OCI-LY3 (cell line): ENCODE measurements at regions not wholly inside any gene's neighbourhood (a gene's known extent, or its start where the extent isn't known, plus 50 kb on each side); places are given as distances from the start of the nearest gene placed in this dataset.
A peak's percentile ranks its signal among the peaks of the same experiment; 100 is the strongest.

Experiments
- H2AFZ ChIP-seq: fragments of 200-600, 300-600 bp; shearing (Covaris generic); 2 replicates; pipeline ENCODE4 v1.6.0; 2014; ENCODE audit warnings: antibody characterized with exemption, low read depth, low read length
- H3K27ac ChIP-seq: fragments of 200-600, 300-600 bp; sonication (generic); 2 replicates; pipeline ENCODE4 v1.5.1; 2014; ENCODE audit warnings: mild to moderate bottlenecking, low read length, moderate library complexity, mixed read lengths
- H3K27me3 ChIP-seq: fragments of 200-600, 300-600 bp; sonication (generic); 2 replicates; pipeline ENCODE4 v1.6.1; 2014; ENCODE audit warnings: low read depth, low read length, mixed read lengths
- H3K36me3 ChIP-seq: fragments of 200-600, 300-600 bp; sonication (generic); replicated peaks from 2 replicates; pipeline ENCODE3; 2014; ENCODE audit warnings: low read depth, low read length, mixed read lengths
- H3K4me1 ChIP-seq: fragments of 300-600, 200-600 bp; sonication (generic); 2 replicates; pipeline ENCODE4 v1.6.1; 2014; ENCODE audit warnings: low read length, mixed read lengths
- H3K4me2 ChIP-seq: fragments of 200-600, 300-600 bp; sonication (generic); 2 replicates; pipeline ENCODE4 v1.6.1; 2014; ENCODE audit warnings: low read length, mixed read lengths
- H3K4me3 ChIP-seq: fragments of 300-600, 200-600 bp; sonication (generic); 2 replicates; pipeline ENCODE4 v1.5.1; 2014; ENCODE audit warnings: antibody characterized with exemption, mild to moderate bottlenecking, low read length, moderate library complexity
- H3K79me2 ChIP-seq: fragments of 300-600, 200-600 bp; shearing (Covaris generic); 2 replicates; pipeline ENCODE4 v1.6.1; 2014; ENCODE audit warnings: mild to moderate bottlenecking, low read length, mixed read lengths
- H3K9ac ChIP-seq: fragments of 300-600, 200-600 bp; shearing (Covaris generic); 2 replicates; pipeline ENCODE4 v1.6.0; 2014; ENCODE audit warnings: mild to moderate bottlenecking, low read length, moderate library complexity
- H3K9me3 ChIP-seq: fragments of 200-600, 300-600 bp; shearing (Covaris generic); 2 replicates; pipeline ENCODE4 v1.6.1; 2014; ENCODE audit warnings: low read length, mixed read lengths; ENCODE audit not compliant: insufficient read depth
- H4K20me1 ChIP-seq: fragments of 200-600, 300-600 bp; sonication (generic); 2 replicates; pipeline ENCODE4 v1.6.1; 2016; ENCODE audit warnings: low read length, mixed read lengths; ENCODE audit not compliant: insufficient read depth
- CTCF ChIP-seq: fragments of 200-600, 300-600 bp; sonication (generic); IDR thresholded peaks from 2 replicates; pipeline ENCODE4 v1.5.1; 2014; ENCODE audit warnings: antibody characterized with exemption, low read length, low read depth
- EZH2phosphoT487 ChIP-seq: fragments of 200-600 bp; shearing (Covaris generic); IDR thresholded peaks from 2 replicates; pipeline ENCODE4 v1.6.1; 2018; ENCODE audit warnings: antibody characterized with exemption, mixed run types, low read depth

GRCh38 chr3:180408654-180409053, 193.3 kb upstream of the TTC14 start:
- Histone ChIP-seq H3K9me3 (no peaks in the 10 kb centered on the region), H3K4me1 (peaks cover 33% of the 10 kb centered on the region), H3K36me3 (no peaks in the 10 kb centered on the region), H3K4me3 (no peak overlapping the region), H2AFZ (no peak overlapping the region), H3K4me2 (no peak overlapping the region), H3K9ac (no peak overlapping the region), H3K27ac (no peak overlapping the region), H4K20me1 (no peaks in the 10 kb centered on the region), H3K79me2 (no peaks in the 10 kb centered on the region), H3K27me3 (no peaks in the 10 kb centered on the region)
- TF ChIP-seq CTCF, result no peak
- TF ChIP-seq EZH2phosphoT487, result no peak

- no peaks in the 10 kb centered on the region for H4K20me1 ChIP-seq
- no peak overlapping the region for H3K27ac ChIP-seq
- H3K4me3 ChIP-seq, result no peak overlapping the region
- H2AFZ ChIP-seq, result no peak overlapping the region
- H3K4me1 ChIP-seq, result peaks cover 33% of the 10 kb centered on the region
- H3K4me2 ChIP-seq, result no peak overlapping the region
- H3K79me2 ChIP-seq, result no peaks in the 10 kb centered on the region
- H3K36me3 ChIP-seq, result no peaks in the 10 kb centered on the region
- H3K9me3 ChIP-seq, result no peaks in the 10 kb centered on the region
- no peak for TF ChIP-seq EZH2phosphoT487
- TF ChIP-seq CTCF, result no peak
- H3K27me3 ChIP-seq, result no peaks in the 10 kb centered on the region
- no peak overlapping the region for H3K9ac ChIP-seq
These were observed 192.8 kb upstream of the TTC14 start for GRCh38 chr3:180409170-180409569.

- no peaks in the 10 kb centered on the region for H3K79me2 ChIP-seq
- no peak overlapping the region for H3K9ac ChIP-seq
- no peaks in the 10 kb centered on the region for H3K36me3 ChIP-seq
- H3K4me1 ChIP-seq, result peaks cover 33% of the 10 kb centered on the region
- no peak overlapping the region for H3K4me3 ChIP-seq
- TF ChIP-seq EZH2phosphoT487 (no peak), CTCF (no peak)
- H3K27ac ChIP-seq, result no peak overlapping the region
- H3K4me2 ChIP-seq, result peak overlapping the region; percentile 11; the same call in 1 of the 2 replicates
- no peaks in the 10 kb centered on the region for H3K9me3 ChIP-seq
- no peak overlapping the region; the same call in 1 of the 2 replicates for H2AFZ ChIP-seq
- no peaks in the 10 kb centered on the region for H4K20me1 ChIP-seq
- H3K27me3 ChIP-seq, result no peaks in the 10 kb centered on the region
These were observed 192.1 kb upstream of the TTC14 start for GRCh38 chr3:180409883-180410282.

- Histone ChIP-seq H3K27me3 (no peaks in the 10 kb centered on the region), H3K4me2 (no peak overlapping the region), H3K4me3 (no peak overlapping the region), H2AFZ (no peak overlapping the region), H3K4me1 (peaks cover 27% of the 10 kb centered on the region), H3K27ac (no peak overlapping the region), H3K9ac (no peak overlapping the region), H3K79me2 (no peaks in the 10 kb centered on the region), H3K9me3 (no peaks in the 10 kb centered on the region), H4K20me1 (no peaks in the 10 kb centered on the region), H3K36me3 (no peaks in the 10 kb centered on the region)
- no peak for TF ChIP-seq CTCF
These were observed 187.8 kb upstream of the TTC14 start for GRCh38 chr3:180414157-180414556.
